Keratinocyte (primary cell): ENCODE measurements at regions not wholly inside any gene's neighbourhood (a gene's known extent, or its start where the extent isn't known, plus 50 kb on each side); places are given as distances from the start of the nearest gene placed in this dataset.
"Not testable (repeated sequence)": the region's sequence is repeated elsewhere in the genome, so short reads cannot be mapped to it uniquely, and the experiment has no call there.

Source experiments
- DNase-seq: peaks from one replicate; pipeline ENCODE4 v3.0.0-alpha.2; 2011; ENCODE audit warnings: low read depth, missing footprints, low spot score
- FAIRE-seq: peaks from 2 replicates; lab custom pipeline; 2011; peaks lifted over from hg19 to GRCh38; lab: Jason Lieb, UNC
- H2AFZ ChIP-seq: 2 replicates; pipeline ENCODE4 v1.6.0; 2012; ENCODE audit warnings: low read length, control low read depth, inconsistent platforms; ENCODE audit not compliant: control insufficient read depth
- H3K27ac ChIP-seq: 2 replicates; pipeline ENCODE4 v1.5.1; 2011; ENCODE audit warnings: low read length; ENCODE audit not compliant: control insufficient read depth, insufficient read depth
- H3K27me3 ChIP-seq: 3 replicates; pipeline ENCODE4 v1.6.0; 2011; ENCODE audit warnings: low read length; ENCODE audit not compliant: control insufficient read depth, insufficient read depth; ENCODE audit errors: extremely low read depth
- H3K36me3 ChIP-seq, 2 experiments: 2 replicates in 1 of 2; 3 replicates in 1 of 2; pipeline ENCODE4 v1.5.1; 2011; ENCODE audit warnings: low read length in 2 of 2, mild to moderate bottlenecking in 1 of 2; ENCODE audit not compliant: control insufficient read depth in 2 of 2, insufficient read depth in 2 of 2; ENCODE audit errors: extremely low read depth in 1 of 2
- H3K4me1 ChIP-seq: 3 replicates; pipeline ENCODE4 v1.5.1; 2011; ENCODE audit warnings: low read length; ENCODE audit not compliant: control insufficient read depth, insufficient read depth; ENCODE audit errors: extremely low read depth
- H3K4me2 ChIP-seq: 3 replicates; pipeline ENCODE4 v1.6.0; 2011; ENCODE audit warnings: low read depth, low read length; ENCODE audit not compliant: control insufficient read depth, insufficient read depth; ENCODE audit errors: extremely low read depth
- H3K4me3 ChIP-seq, 3 experiments: fragments of 200-600 bp in 1 of 3; sonication (generic) in 1 of 3; 2 replicates in 2 of 3; 3 replicates in 1 of 3; pipeline ENCODE4 v1.5.1; 2011 to 2016; ENCODE audit warnings: low read length in 3 of 3, mild to moderate bottlenecking in 3 of 3, control low read depth in 2 of 3, inconsistent platforms in 1 of 3, low read depth in 1 of 3, mixed read lengths in 1 of 3, mixed run types in 1 of 3, moderate library complexity in 1 of 3; ENCODE audit not compliant: control insufficient read depth in 2 of 3, insufficient read depth in 2 of 3; ENCODE audit errors: extremely low read depth in 1 of 3
- H3K79me2 ChIP-seq: 2 replicates; pipeline ENCODE4 v1.6.0; 2012; ENCODE audit warnings: low read length; ENCODE audit not compliant: control insufficient read depth, insufficient read depth
- H3K9ac ChIP-seq: 3 replicates; pipeline ENCODE4 v1.6.0; 2011; ENCODE audit warnings: low read length; ENCODE audit not compliant: control insufficient read depth, insufficient read depth; ENCODE audit errors: extremely low read depth
- H3K9me1 ChIP-seq: 3 replicates; pipeline ENCODE4 v1.6.0; 2011; ENCODE audit warnings: low read length; ENCODE audit not compliant: control insufficient read depth, insufficient read depth; ENCODE audit errors: extremely low read depth
- H3K9me3 ChIP-seq: 2 replicates; pipeline ENCODE4 v1.5.1; 2012; ENCODE audit warnings: low read depth, low read length; ENCODE audit not compliant: control insufficient read depth
- H4K20me1 ChIP-seq: 3 replicates; pipeline ENCODE4 v1.6.0; 2011; ENCODE audit warnings: low read length; ENCODE audit not compliant: control insufficient read depth, insufficient read depth; ENCODE audit errors: extremely low read depth
- CTCF ChIP-seq, 3 experiments: IDR thresholded peaks in 1 of 3; conservative IDR thresholded peaks in 1 of 3; optimal IDR thresholded peaks in 1 of 3; 2 replicates in 2 of 3; 3 replicates in 1 of 3; pipeline versions ENCODE3 to v1.5.1; 2011; ENCODE audit warnings: low read length in 3 of 3, mild to moderate bottlenecking in 3 of 3, moderate library complexity in 2 of 3, control low read depth in 1 of 3, inconsistent platforms in 1 of 3; ENCODE audit not compliant: insufficient read depth in 2 of 3; ENCODE audit errors: extremely low read depth in 1 of 3
- EZH2 ChIP-seq: IDR thresholded peaks from one replicate; pipeline ENCODE4 v1.6.1; 2012; ENCODE audit warnings: inconsistent platforms, mild to moderate bottlenecking, low read length, moderate library complexity
- dilution Hi-C: fragments of 300-500 bp; cut with MboI; formaldehyde crosslinking; loops from one replicate; pipeline ENCODE4 v1.7.0; 2020; ENCODE audit warnings: low sequenced_read_pairs; ENCODE audit not compliant: extremely low pct_ligation_motif_present

DNA sequence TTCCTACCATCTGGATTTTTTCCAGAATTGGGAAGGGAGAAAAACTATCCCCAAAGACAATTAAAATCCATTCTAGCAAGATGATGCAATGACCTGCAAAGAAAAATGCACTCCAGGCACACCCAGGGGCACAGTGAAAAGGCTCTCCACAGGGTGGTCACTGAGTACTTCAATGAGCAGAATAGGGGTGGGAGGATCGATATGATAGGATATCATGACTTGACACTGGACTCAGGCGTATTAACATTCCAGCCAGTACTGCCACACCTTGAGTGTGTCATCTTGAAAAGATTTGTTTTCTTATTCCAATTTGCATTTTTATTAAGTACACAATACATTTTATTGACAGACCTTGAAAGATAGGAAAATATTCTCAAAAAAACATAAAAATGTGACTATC, 132.2 kb downstream of the ZNF37A start:
- H3K9me1 ChIP-seq: no peaks in the 10 kb centered on the region
- H3K27ac ChIP-seq: no peak overlapping the region
- no peaks in the 10 kb centered on the region for H3K79me2 ChIP-seq
- no peaks in the 10 kb centered on the region for H3K4me1 ChIP-seq
- no peaks in the 10 kb centered on the region for H3K27me3 ChIP-seq
- DNase-seq: no peak
- no peaks in the 10 kb centered on the region for H4K20me1 ChIP-seq
- dilution Hi-C loops: no loop called here
- no peak overlapping the region for H3K9ac ChIP-seq
- H3K4me3 ChIP-seq: no peak overlapping the region
- no peak for FAIRE-seq
- TF ChIP-seq EZH2 (no peak), CTCF (optimal IDR thresholded peaks at IDR 0.05 in 1 of 3, IDR thresholded peaks at IDR 0.05 in 1 of 3, conservative IDR thresholded peaks at IDR 0.05 in 1 of 3; ENCODE audit: extremely low read depth in 1 of 3, insufficient read depth in 2 of 3, low read length in 3 of 3) (no peak)
- no peaks in the 10 kb centered on the region for H3K9me3 ChIP-seq
- no peak overlapping the region for H3K4me2 ChIP-seq
- H3K36me3 ChIP-seq: no peaks in the 10 kb centered on the region
- no peak overlapping the region for H2AFZ ChIP-seq

DNA sequence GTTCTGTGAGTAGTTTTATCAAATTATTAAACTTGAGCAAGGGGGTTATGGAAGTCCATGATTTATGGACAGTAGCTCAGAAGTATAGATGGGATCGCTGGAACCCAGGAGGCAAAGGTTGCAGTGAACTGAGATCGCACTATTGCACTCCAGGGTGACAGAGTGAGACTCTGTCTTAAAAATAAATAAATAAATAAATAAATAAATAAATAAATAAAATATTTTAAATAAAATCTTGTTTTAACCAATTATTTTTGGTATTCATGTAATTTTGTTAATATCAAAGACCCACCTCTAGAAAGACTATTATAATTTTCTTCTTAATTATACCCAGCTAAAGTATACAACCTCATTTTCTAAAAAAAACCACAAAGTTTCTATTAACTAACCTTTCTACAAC, 134.3 kb downstream of the ZNF37A start:
- H3K27ac ChIP-seq: no peak overlapping the region
- no peaks in the 10 kb centered on the region for H3K9me3 ChIP-seq
- no peak overlapping the region for H3K4me3 ChIP-seq
- H3K9ac ChIP-seq: no peak overlapping the region
- FAIRE-seq (no peak), DNase-seq (no peak)
- H3K9me1 ChIP-seq: no peaks in the 10 kb centered on the region
- H3K4me2 ChIP-seq: no peak overlapping the region
- H3K27me3 ChIP-seq: no peaks in the 10 kb centered on the region
- H2AFZ ChIP-seq: no peak overlapping the region
- H3K4me1 ChIP-seq: no peaks in the 10 kb centered on the region
- H4K20me1 ChIP-seq: no peaks in the 10 kb centered on the region
- H3K36me3 ChIP-seq: no peaks in the 10 kb centered on the region
- dilution Hi-C loops: no loop called here
- no peaks in the 10 kb centered on the region for H3K79me2 ChIP-seq
- TF ChIP-seq EZH2 (no peak), CTCF (optimal IDR thresholded peaks at IDR 0.05 in 1 of 3, IDR thresholded peaks at IDR 0.05 in 1 of 3, conservative IDR thresholded peaks at IDR 0.05 in 1 of 3; ENCODE audit: extremely low read depth in 1 of 3, insufficient read depth in 2 of 3, low read length in 3 of 3) (no peak)

GRCh38 chr10:38238479-38238878, 144.3 kb downstream of the ZNF37A start:
- dilution Hi-C loops, H3K4me1 ChIP-seq, H3K27me3 ChIP-seq, H2AFZ ChIP-seq, H4K20me1 ChIP-seq, H3K9me3 ChIP-seq, H3K36me3 ChIP-seq, H3K79me2 ChIP-seq, DNase-seq, H3K4me2 ChIP-seq, H3K27ac ChIP-seq, H3K9ac ChIP-seq, H3K9me1 ChIP-seq, H3K4me3 ChIP-seq, FAIRE-seq: not testable (repeated sequence)

DNA sequence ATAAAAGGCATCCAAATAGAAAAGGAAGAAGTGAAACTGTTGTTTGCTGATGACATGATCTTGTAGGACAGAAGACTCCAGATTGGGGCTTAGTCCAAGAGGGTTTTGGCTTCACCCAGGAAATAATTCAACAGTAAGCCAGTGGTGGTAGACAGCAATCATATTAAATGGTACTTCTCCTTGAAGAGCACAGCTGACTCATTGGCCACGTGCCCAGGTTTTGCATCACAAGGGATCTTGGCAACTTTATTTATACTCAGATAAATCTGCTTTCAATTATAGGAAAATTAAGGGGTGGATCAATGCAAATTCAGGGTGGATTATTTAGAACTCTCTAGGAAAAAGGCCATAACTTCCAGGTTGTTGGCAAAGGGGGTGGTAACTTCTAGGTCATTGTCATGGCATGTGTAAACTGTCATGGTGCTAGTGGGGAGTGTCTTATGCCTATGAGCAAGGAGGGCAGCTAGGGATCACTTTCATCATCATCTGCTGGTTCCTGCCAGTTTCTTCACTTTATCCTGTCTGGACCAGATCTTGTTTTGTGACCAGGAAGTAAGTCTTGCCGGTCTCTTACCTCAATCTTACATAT, 148.0 kb downstream of the ZNF37A start:
- H2AFZ ChIP-seq, dilution Hi-C loops, H3K4me3 ChIP-seq, DNase-seq, H3K79me2 ChIP-seq, H4K20me1 ChIP-seq, H3K4me2 ChIP-seq, H3K36me3 ChIP-seq, FAIRE-seq, H3K9me1 ChIP-seq, H3K27me3 ChIP-seq, H3K4me1 ChIP-seq, H3K27ac ChIP-seq, H3K9me3 ChIP-seq, H3K9ac ChIP-seq: not testable (repeated sequence)
